HCT116 (cell line): ENCODE measurements at regions not wholly inside any gene's neighbourhood (a gene's known extent, or its start where the extent isn't known, plus 50 kb on each side); places are given as distances from the start of the nearest gene placed in this dataset.

Experiments used
- ATAC-seq: fragments of 200-7000 bp; cut with Tn5 transposase; 2 replicates; pipeline ENCODE4 v1.9.1; 2020; ENCODE audit warnings: mild to moderate bottlenecking, moderate library complexity
- BruUV-seq: library from RNA; stranded (reverse); fragments of 400-500 nt; replicated peaks from 2 replicates; lab custom pipeline; 2021; lab: Mats Ljungman, UMichigan
- CTCF ChIA-PET: fragments of 300-600 bp; sonication (Branson Sonifier 250); formaldehyde crosslinking; loops from one replicate; lab custom pipeline; 2021; ENCODE audit warnings: antibody characterized with exemption; lab: Charles Lee
- POLR2A ChIA-PET: fragments of 300-600, 350-600 bp; sonication (Branson Sonifier 250); formaldehyde crosslinking; loops from one replicate; lab custom pipeline; 2021; ENCODE audit warnings: antibody characterized with exemption; lab: Charles Lee
- RAD21 ChIA-PET, 2 experiments: fragments of 300-600 bp; sonication (Branson Sonifier 250); formaldehyde crosslinking; loops; one replicate each; lab custom pipeline; 2023; ENCODE audit warnings: low total read pairs in 2 of 2; ENCODE audit not compliant: uncharacterized antibody in 2 of 2, unreplicated experiment in 2 of 2, low non-redundant PET in 1 of 2; lab: Charles Lee
- DNase-seq: peaks from one replicate; pipeline ENCODE4 v3.0.0-alpha.2; 2010; ENCODE audit warnings: low read depth, low spot score
- H2AFZ ChIP-seq: fragments of 200-600 bp; shearing (Covaris generic), sonication (generic); 2 replicates; pipeline ENCODE4 v1.6.1; 2017; ENCODE audit warnings: low read depth, mixed run types, mixed read lengths, antibody characterized with exemption, low read length; ENCODE audit not compliant: poor library complexity, severe bottlenecking
- H3K27ac ChIP-seq: 2 replicates; pipeline ENCODE4 v1.5.1; 2012; ENCODE audit warnings: low read depth, low read length
- H3K27me3 ChIP-seq: fragments of 200-600 bp; sonication (generic); 2 replicates; pipeline ENCODE4 v1.6.1; 2016; ENCODE audit warnings: mixed run types, low read length, mixed read lengths; ENCODE audit not compliant: insufficient read depth
- H3K36me3 ChIP-seq, 2 experiments: fragments of 200-500 bp in 1 of 2; fragments of 200-600 bp in 1 of 2; sonication (Bioruptor generic) in 1 of 2; sonication (generic) in 1 of 2; 2 replicates each; pipeline versions ENCODE4 v1.5.1 to v1.6.1; 2014 to 2016; ENCODE audit warnings: low read length in 2 of 2, inconsistent platforms in 1 of 2, mixed read lengths in 1 of 2, mixed run types in 1 of 2; ENCODE audit not compliant: insufficient read depth in 2 of 2, control insufficient read depth in 1 of 2
- H3K4me1 ChIP-seq, 2 experiments: fragments of 200-600 bp in 1 of 2; sonication (generic) in 1 of 2; 2 replicates each; pipeline versions ENCODE4 v1.5.1 to v1.6.1; 2012 to 2017; ENCODE audit warnings: low read length in 2 of 2, inconsistent platforms in 1 of 2, mild to moderate bottlenecking in 1 of 2, mixed read lengths in 1 of 2, mixed run types in 1 of 2, moderate library complexity in 1 of 2; ENCODE audit not compliant: insufficient read depth in 2 of 2, control insufficient read depth in 1 of 2
- H3K4me2 ChIP-seq: fragments of 200-600 bp; sonication (generic); 2 replicates; pipeline ENCODE4 v1.6.1; 2017; ENCODE audit warnings: mixed run types, low read length, mixed read lengths
- H3K4me3 ChIP-seq, 2 experiments: fragments of 200-600 bp in 1 of 2; sonication (generic) in 1 of 2; replicated peaks in 1 of 2; 2 replicates each; pipeline ENCODE4 v1.5.1; 2011 to 2016; ENCODE audit warnings: low read length in 2 of 2, control low read depth in 1 of 2, low read depth in 1 of 2, mild to moderate bottlenecking in 1 of 2, mixed read lengths in 1 of 2, mixed run types in 1 of 2
- H3K79me2 ChIP-seq: fragments of 200-600 bp; sonication (generic); 2 replicates; pipeline ENCODE4 v1.6.1; 2017; ENCODE audit warnings: mild to moderate bottlenecking, mixed run types, low read length, moderate library complexity, mixed read lengths; ENCODE audit not compliant: insufficient read depth
- H3K9ac ChIP-seq: fragments of 200-600 bp; sonication (generic); 2 replicates; pipeline ENCODE4 v1.6.1; 2016; ENCODE audit warnings: low read length, mixed read lengths
- H3K9me2 ChIP-seq: fragments of 200-600 bp; sonication (generic), shearing (Covaris generic); 2 replicates; pipeline ENCODE4 v1.6.1; 2017; ENCODE audit warnings: mixed run types, mild to moderate bottlenecking, moderate library complexity; ENCODE audit not compliant: insufficient read depth
- H3K9me3 ChIP-seq, 2 experiments: fragments of 200-500 bp in 1 of 2; fragments of 200-600 bp in 1 of 2; sonication (Bioruptor generic) in 1 of 2; sonication (generic) in 1 of 2; 2 replicates each; pipeline ENCODE4 v1.6.1; 2014 to 2017; ENCODE audit warnings: low read length in 2 of 2, mixed read lengths in 2 of 2, inconsistent platforms in 1 of 2, low read depth in 1 of 2, mild to moderate bottlenecking in 1 of 2, mixed run types in 1 of 2, moderate library complexity in 1 of 2; ENCODE audit not compliant: control insufficient read depth in 1 of 2, insufficient read depth in 1 of 2
- H4K20me1 ChIP-seq: fragments of 200-600 bp; sonication (generic), shearing (Covaris generic); 2 replicates; pipeline ENCODE4 v1.6.1; 2017; ENCODE audit warnings: mixed run types, mild to moderate bottlenecking, moderate library complexity; ENCODE audit not compliant: insufficient read depth
- ATF3 ChIP-seq: IDR thresholded peaks from 2 replicates; pipeline ENCODE4 v1.6.1; 2012
- CEBPB ChIP-seq: IDR thresholded peaks from 2 replicates; pipeline ENCODE4 v1.6.1; 2012; ENCODE audit warnings: low read depth
- CTCF ChIP-seq, 3 experiments: fragments of 200-600 bp in 1 of 3; sonication (generic) in 1 of 3; IDR thresholded peaks in 2 of 3; conservative IDR thresholded peaks in 1 of 3; 2 replicates each; pipeline ENCODE4 v1.5.1; 2012 to 2017; ENCODE audit warnings: low read depth in 2 of 3, low read length in 2 of 3, antibody characterized with exemption in 1 of 3, borderline replicate concordance in 1 of 3, control low read depth in 1 of 3, mild to moderate bottlenecking in 1 of 3, mixed read lengths in 1 of 3, mixed run types in 1 of 3, moderate library complexity in 1 of 3; ENCODE audit not compliant: insufficient read depth in 1 of 3
- EGR1 ChIP-seq: IDR thresholded peaks from 2 replicates; pipeline ENCODE4 v1.6.1; 2012; ENCODE audit warnings: low read depth
- ELF1 ChIP-seq: IDR thresholded peaks from 2 replicates; pipeline ENCODE4 v1.6.1; 2012; ENCODE audit warnings: low read depth, borderline replicate concordance
- EZH2 ChIP-seq: fragments of 200-600 bp; sonication (generic); IDR thresholded peaks from 2 replicates; pipeline ENCODE4 v1.6.1; 2017; ENCODE audit warnings: antibody characterized with exemption, mixed run types
- EZH2phosphoT487 ChIP-seq: fragments of 200-600 bp; IDR thresholded peaks from 2 replicates; pipeline ENCODE4 v1.6.1; 2018; ENCODE audit warnings: antibody characterized with exemption, borderline replicate concordance
- JUND ChIP-seq: IDR thresholded peaks from 2 replicates; pipeline ENCODE4 v1.6.1; 2012
- MAX ChIP-seq: IDR thresholded peaks from 2 replicates; pipeline ENCODE4 v1.6.1; 2012
- POLR2A ChIP-seq: IDR thresholded peaks from 2 replicates; pipeline ENCODE4 v1.7.0; 2011; ENCODE audit warnings: borderline replicate concordance; ENCODE audit not compliant: insufficient read depth, insufficient read length; ENCODE audit errors: extremely low read depth
- POLR2AphosphoS5 ChIP-seq: IDR thresholded peaks from 2 replicates; pipeline ENCODE4 v1.6.1; 2011; ENCODE audit warnings: mild to moderate bottlenecking, low read depth, low read length, moderate library complexity
- RAD21 ChIP-seq: IDR thresholded peaks from 2 replicates; pipeline ENCODE4 v1.6.1; 2012; ENCODE audit warnings: low read depth, mild to moderate bottlenecking
- SIN3A ChIP-seq: IDR thresholded peaks from 2 replicates; pipeline ENCODE4 v1.6.1; 2012; ENCODE audit warnings: low read depth
- SRF ChIP-seq: IDR thresholded peaks from 2 replicates; pipeline ENCODE4 v1.6.1; 2012; ENCODE audit warnings: low read depth
- TCF7L2 ChIP-seq: IDR thresholded peaks from 2 replicates; pipeline ENCODE4 v1.7.0; 2011; ENCODE audit warnings: borderline replicate concordance, inconsistent platforms; ENCODE audit not compliant: insufficient read depth, insufficient read length; ENCODE audit errors: extremely low read depth
- YY1 ChIP-seq: IDR thresholded peaks from 2 replicates; pipeline ENCODE4 v1.6.1; 2011; ENCODE audit warnings: low read length, low read depth, moderate library complexity, mild to moderate bottlenecking; ENCODE audit not compliant: insufficient replicate concordance; ENCODE audit errors: extremely low read depth
- ZFX ChIP-seq: fragments of 450-650 bp; IDR thresholded peaks from 2 replicates; pipeline ENCODE4 v1.6.1; 2017
- ZNF274 ChIP-seq: fragments of 200-500 bp; sonication (Bioruptor generic); IDR thresholded peaks from 2 replicates; pipeline ENCODE4 v1.6.1; 2014; ENCODE audit warnings: mild to moderate bottlenecking, low read depth, low read length, inconsistent platforms
- intact Hi-C: fragments of 100-400 bp; cut with micrococcal nuclease; formaldehyde crosslinking; loops from 2 replicates; pipeline ENCODE4 v1.10.0; 2022

- no peak; the same call in 1 of the 2 replicates for ATAC-seq
- POLR2A ChIA-PET, result no interaction called here
- Histone ChIP-seq H3K27ac (no peak overlapping the region), H2AFZ (peak overlapping the region; percentile 79), H3K36me3 (no peaks in the 10 kb centered on the region), H3K9me3 (no peaks in the 10 kb centered on the region), H3K27me3 (no peaks in the 10 kb centered on the region), H3K9me2 (no peaks in the 10 kb centered on the region), H3K4me2 (peak overlapping the region; percentile 7; the same call in 1 of the 2 replicates), H3K4me3 (no peak overlapping the region), H3K9ac (no peak overlapping the region), H3K4me1 (peaks cover 0 to 16% of the 10 kb centered on the region in 2 experiments; a peak in 2 of 4 replicates), H3K79me2 (no peaks in the 10 kb centered on the region), H4K20me1 (no peaks in the 10 kb centered on the region)
- TF ChIP-seq MAX, result peak; percentile 55
- no peak for TF ChIP-seq TCF7L2
- TF ChIP-seq JUND, result no peak
- CTCF ChIA-PET, result no interaction called here
- RAD21 ChIA-PET, result no interaction called here
- no TSS peak for BruUV-seq
- DNase-seq, result no peak
- intact Hi-C loops, result no loop called here
Measured at GRCh38 chr6:81814370-81815076, 62.0 kb upstream of the TENT5A start.

GRCh38 chr6:81813305-81813704 lies 60.8 kb upstream of the TENT5A start:
- Histone ChIP-seq H3K4me2 (no peak overlapping the region), H3K79me2 (no peaks in the 10 kb centered on the region), H3K27ac (no peak overlapping the region), H4K20me1 (no peaks in the 10 kb centered on the region), H3K9ac (no peak overlapping the region), H3K27me3 (no peaks in the 10 kb centered on the region), H2AFZ (no peak overlapping the region), H3K4me3 (no peak overlapping the region), H3K9me3 (no peaks in the 10 kb centered on the region), H3K4me1 (peaks cover 0 to 16% of the 10 kb centered on the region in 2 experiments; a peak in 2 of 4 replicates), H3K9me2 (no peaks in the 10 kb centered on the region), H3K36me3 (no peaks in the 10 kb centered on the region)
- RAD21 ChIA-PET, result no interaction called here
- TF ChIP-seq EZH2 (no peak), RAD21 (no peak), JUND (no peak), MAX (no peak), SRF (no peak), CEBPB (no peak), TCF7L2 (no peak), CTCF (IDR thresholded peaks at IDR 0.05 in 2 of 3, conservative IDR thresholded peaks at IDR 0.05 in 1 of 3; ENCODE audit: borderline replicate concordance in 1 of 3, insufficient read depth in 1 of 3, low read depth in 2 of 3, low read length in 2 of 3) (no peak), ATF3 (no peak), ZFX (no peak), POLR2A (no peak), EGR1 (no peak), SIN3A (no peak), POLR2AphosphoS5 (no peak), ZNF274 (no peak), EZH2phosphoT487 (no peak), ELF1 (no peak), YY1 (no peak)
- no TSS peak for BruUV-seq
- intact Hi-C loops, result no loop called here
- POLR2A ChIA-PET, result no interaction called here
- DNase-seq, result no peak
- ATAC-seq, result no peak
- CTCF ChIA-PET, result no interaction called here
